IMR-90 (cell line): ENCODE measurements at regions not wholly inside any gene's neighbourhood (a gene's known extent, or its start where the extent isn't known, plus 50 kb on each side); places are given as distances from the start of the nearest gene placed in this dataset.

Experiments
- ATAC-seq: fragments of 200-7000 bp; cut with Tn5 transposase; 2 replicates; pipeline ENCODE4 v1.9.1; 2020; ENCODE audit warnings: low read depth, mild to moderate bottlenecking, moderate library complexity
- BruUV-seq: library from RNA; stranded (reverse); fragments of 400-500 nt; replicated peaks from 2 replicates; lab custom pipeline; 2021; lab: Mats Ljungman, UMichigan
- CTCF ChIA-PET: fragments of 300-600 bp; formaldehyde crosslinking; extraction: SDS; loops from one replicate; lab custom pipeline; 2021; ENCODE audit warnings: antibody characterized with exemption; lab: Yijun Ruan, JAX
- POLR2A ChIA-PET: fragments of 300-600 bp; sonication (Branson Sonifier 250); formaldehyde crosslinking; loops from one replicate; lab custom pipeline; 2022; ENCODE audit warnings: antibody characterized with exemption; ENCODE audit not compliant: unreplicated experiment; lab: Charles Lee
- DNase-seq: peaks from one replicate; pipeline ENCODE4 v3.0.0; 2013
- H2AFZ ChIP-seq: replicated peaks from 2 replicates; pipeline ENCODE3; 2013; ENCODE audit warnings: low read length, mild to moderate bottlenecking; ENCODE audit not compliant: poor library complexity
- H2AK5ac ChIP-seq: 2 replicates; pipeline ENCODE4 v1.6.1; 2013; ENCODE audit warnings: low read depth, low read length, inconsistent platforms
- H2AK9ac ChIP-seq: replicated peaks from 2 replicates; pipeline ENCODE3; 2013; ENCODE audit warnings: mild to moderate bottlenecking, low read depth, low read length, moderate library complexity; ENCODE audit not compliant: poor library complexity
- H2BK120ac ChIP-seq: 2 replicates; pipeline ENCODE4 v1.6.1; 2013; ENCODE audit warnings: low read depth, low read length, inconsistent platforms
- H2BK15ac ChIP-seq: 3 replicates; pipeline ENCODE4 v1.6.1; 2013; ENCODE audit warnings: low read depth, low read length, inconsistent platforms
- H2BK20ac ChIP-seq: 2 replicates; pipeline ENCODE4 v1.6.1; 2013; ENCODE audit warnings: low read depth, mild to moderate bottlenecking, inconsistent platforms, low read length, moderate library complexity
- H2BK5ac ChIP-seq: 2 replicates; pipeline ENCODE4 v1.6.1; 2013; ENCODE audit warnings: mild to moderate bottlenecking, low read depth, low read length, inconsistent platforms; ENCODE audit not compliant: poor library complexity, severe bottlenecking
- H3K14ac ChIP-seq: replicated peaks from 2 replicates; pipeline ENCODE4 v1.6.1; 2013; ENCODE audit warnings: low read depth, low read length, inconsistent platforms
- H3K18ac ChIP-seq: 2 replicates; pipeline ENCODE4 v1.6.1; 2013; ENCODE audit warnings: low read depth, low read length, control low read depth
- H3K23ac ChIP-seq: 2 replicates; pipeline ENCODE4 v1.6.1; 2013; ENCODE audit warnings: low read depth, low read length, inconsistent platforms
- H3K27ac ChIP-seq: 2 replicates; pipeline ENCODE4 v1.5.1; 2013; ENCODE audit warnings: mild to moderate bottlenecking, control low read depth, low read length; ENCODE audit not compliant: insufficient read depth
- H3K27me3 ChIP-seq: 2 replicates; pipeline ENCODE4 v1.6.1; 2013; ENCODE audit warnings: low read length; ENCODE audit not compliant: control insufficient read depth, insufficient read depth
- H3K36me3 ChIP-seq: 2 replicates; pipeline ENCODE4 v1.6.1; 2013; ENCODE audit warnings: low read length, mixed read lengths; ENCODE audit not compliant: control insufficient read depth, insufficient read depth
- H3K4ac ChIP-seq: 2 replicates; pipeline ENCODE4 v1.6.1; 2013; ENCODE audit warnings: low read depth, low read length, inconsistent platforms
- H3K4me1 ChIP-seq: 2 replicates; pipeline ENCODE4 v1.6.1; 2013; ENCODE audit warnings: low read length, mixed read lengths; ENCODE audit not compliant: control insufficient read depth, insufficient read depth
- H3K4me2 ChIP-seq: 2 replicates; pipeline ENCODE4 v1.6.1; 2013; ENCODE audit warnings: low read depth, mild to moderate bottlenecking, control low read depth, low read length, moderate library complexity
- H3K4me3 ChIP-seq: 2 replicates; pipeline ENCODE4 v1.5.1; 2013; ENCODE audit warnings: low read depth, mild to moderate bottlenecking, control low read depth, low read length, moderate library complexity; ENCODE audit not compliant: insufficient read depth
- H3K56ac ChIP-seq: 2 replicates; pipeline ENCODE4 v1.6.1; 2013; ENCODE audit warnings: low read length, inconsistent platforms; ENCODE audit not compliant: insufficient read depth; ENCODE audit errors: extremely low read depth
- H3K79me1 ChIP-seq, 2 experiments: 2 replicates each; pipeline ENCODE4 v1.6.1; 2013; ENCODE audit warnings: low read length in 2 of 2, inconsistent platforms in 1 of 2, low read depth in 1 of 2
- H3K9ac ChIP-seq: 2 replicates; pipeline ENCODE4 v1.6.1; 2013; ENCODE audit warnings: low read depth, low read length, control low read depth
- H3K9me1 ChIP-seq: 2 replicates; pipeline ENCODE4 v1.6.1; 2013; ENCODE audit warnings: low read length, inconsistent platforms; ENCODE audit not compliant: insufficient read depth
- H3K9me3 ChIP-seq: 2 replicates; pipeline ENCODE4 v1.6.1; 2013; ENCODE audit warnings: low read length; ENCODE audit not compliant: control insufficient read depth, insufficient read depth
- H4K20me1 ChIP-seq: 2 replicates; pipeline ENCODE4 v1.6.1; 2013; ENCODE audit warnings: low read length, inconsistent platforms; ENCODE audit not compliant: insufficient read depth
- H4K5ac ChIP-seq: 2 replicates; pipeline ENCODE4 v1.6.1; 2013; ENCODE audit warnings: mild to moderate bottlenecking, low read depth, low read length, control low read depth
- H4K8ac ChIP-seq, 2 experiments: 2 replicates each; pipeline ENCODE4 v1.6.1; 2013; ENCODE audit warnings: low read depth in 2 of 2, low read length in 2 of 2, control low read depth in 1 of 2, inconsistent platforms in 1 of 2
- H4K91ac ChIP-seq: 2 replicates; pipeline ENCODE4 v1.6.1; 2013; ENCODE audit warnings: low read depth, low read length, inconsistent platforms; ENCODE audit not compliant: insufficient read depth
- BHLHE40 ChIP-seq: fragments of 150-350 bp; IDR thresholded peaks from 2 replicates; pipeline ENCODE4 v1.6.1; 2016; ENCODE audit warnings: mild to moderate bottlenecking, low read depth, low read length
- CEBPB ChIP-seq: IDR thresholded peaks from 2 replicates; pipeline ENCODE4 v1.6.1; 2012; ENCODE audit warnings: low read depth, low read length, improper control_type of control experiment
- CHD1 ChIP-seq: IDR thresholded peaks from 2 replicates; pipeline ENCODE4 v1.6.1; 2012; ENCODE audit warnings: low read depth, low read length, improper control_type of control experiment
- CTCF ChIP-seq: conservative IDR thresholded peaks from 2 replicates; pipeline ENCODE4 v1.5.1; 2012; ENCODE audit warnings: mild to moderate bottlenecking, low read depth, low read length, improper control_type of control experiment
- ELK1 ChIP-seq: fragments of 150-350 bp; IDR thresholded peaks from 2 replicates; pipeline ENCODE4 v1.6.1; 2016; ENCODE audit warnings: low read depth, mild to moderate bottlenecking, low read length, moderate library complexity, borderline replicate concordance
- FOS ChIP-seq: fragments of 150-350 bp; IDR thresholded peaks from 2 replicates; pipeline ENCODE4 v1.6.1; 2016; ENCODE audit warnings: low read depth, low read length
- MAFK ChIP-seq: IDR thresholded peaks from 2 replicates; pipeline ENCODE4 v1.6.1; 2012; ENCODE audit warnings: low read depth, low read length, improper control_type of control experiment
- MAZ ChIP-seq: IDR thresholded peaks from 2 replicates; pipeline ENCODE4 v1.6.1; 2012; ENCODE audit warnings: low read depth, mild to moderate bottlenecking, low read length, improper control_type of control experiment, moderate library complexity, borderline replicate concordance
- MXI1 ChIP-seq: IDR thresholded peaks from 2 replicates; pipeline ENCODE4 v1.6.1; 2012; ENCODE audit warnings: low read depth, mild to moderate bottlenecking, low read length, moderate library complexity, borderline replicate concordance
- NFE2L2 ChIP-seq: fragments of 150-350 bp; IDR thresholded peaks from 2 replicates; pipeline ENCODE4 v1.6.1; 2016; ENCODE audit warnings: low read depth, mild to moderate bottlenecking, low read length
- POLR2A ChIP-seq: IDR thresholded peaks from 2 replicates; pipeline ENCODE4 v1.6.1; 2012; ENCODE audit warnings: mild to moderate bottlenecking, low read depth, low read length
- RAD21 ChIP-seq: IDR thresholded peaks from 2 replicates; pipeline ENCODE4 v1.6.1; 2012; ENCODE audit warnings: low read length, improper control_type of control experiment
- RCOR1 ChIP-seq: IDR thresholded peaks from 2 replicates; pipeline ENCODE4 v1.6.1; 2012; ENCODE audit warnings: mild to moderate bottlenecking, low read length, improper control_type of control experiment; ENCODE audit not compliant: insufficient replicate concordance
- RFX5 ChIP-seq: IDR thresholded peaks from 2 replicates; pipeline ENCODE4 v1.8.0; 2012; ENCODE audit warnings: low read depth, mild to moderate bottlenecking, low read length, moderate library complexity
- SMC3 ChIP-seq: fragments of 150-350 bp; IDR thresholded peaks from 2 replicates; pipeline ENCODE4 v1.6.1; 2016; ENCODE audit warnings: low read depth, mild to moderate bottlenecking, antibody characterized with exemption, low read length, moderate library complexity
- USF2 ChIP-seq: fragments of 150-350 bp; IDR thresholded peaks from 2 replicates; pipeline ENCODE4 v1.6.1; 2017; ENCODE audit warnings: mild to moderate bottlenecking, antibody characterized with exemption, low read length, low read depth
- WGBS, 2 experiments: methylation state at CpG; one replicate each; pipeline versions ENCODE4 v1.1.5 to v1.1.7; 2013; ENCODE audit warnings: missing lambda C conversion rate in 2 of 2; ENCODE audit not compliant: insufficient read length in 1 of 2; ENCODE audit errors: extremely low coverage in 2 of 2; 5-methylcytosine and 5-hydroxymethylcytosine counted together
- dilution Hi-C: fragments of 300-500 bp; cut with HindIII; formaldehyde crosslinking; loops from one replicate; pipeline ENCODE4 v1.14.3; 2018; ENCODE audit warnings: low sequenced_read_pairs; ENCODE audit not compliant: unreplicated experiment
- in situ Hi-C: fragments of 300-500 bp; cut with MboI; formaldehyde crosslinking; loops from 3 replicates; pipeline ENCODE4 v1.14.3; 2019; ENCODE audit warnings: low sequenced_read_pairs, inconsistent platforms, mixed read lengths
- intact Hi-C: fragments of 100-400 bp; cut with micrococcal nuclease; formaldehyde crosslinking; loops from 2 replicates; pipeline ENCODE4 v1.10.0; 2022

GRCh38 chr9:16315720-16316119 is 554.8 kb downstream of the BNC2 start:
- no peak overlapping the region for H2BK20ac ChIP-seq
- H2AFZ ChIP-seq = no peak overlapping the region
- intact Hi-C loops = no loop called here
- dilution Hi-C loops = no loop called here
- in situ Hi-C loops = no loop called here
- no peak overlapping the region for H2AK9ac ChIP-seq
- H3K4me1 ChIP-seq = peaks cover 1% of the 10 kb centered on the region; the same call in 1 of the 2 replicates
- no peak overlapping the region for H3K56ac ChIP-seq
- no peak overlapping the region; the same call in 1 of the 2 replicates for H2BK120ac ChIP-seq
- no peak overlapping the region for H4K5ac ChIP-seq
- no peak overlapping the region for H2BK15ac ChIP-seq
- no peak overlapping the region for H4K91ac ChIP-seq
- H3K27ac ChIP-seq = no peak overlapping the region
- H2AK5ac ChIP-seq = no peak overlapping the region
- no peak overlapping the region for H3K4ac ChIP-seq
- no peak overlapping the region for H3K18ac ChIP-seq
- ChIA-PET POLR2A (no interaction called here), CTCF (no interaction called here)
- no peak; the same call in 1 of the 2 replicates for ATAC-seq
- H3K4me2 ChIP-seq = no peak overlapping the region
- H3K14ac ChIP-seq = no peak overlapping the region
- DNase-seq = no peak
- no CpG with 5 or more reads among the region's 6 CpGs for WGBS, 2 experiments
- BruUV-seq = no TSS peak
- no peak overlapping the region for H4K8ac ChIP-seq
- no peak overlapping the region for H3K4me3 ChIP-seq
- no peaks in the 10 kb centered on the region; the same call in 1 of the 2 replicates for H3K9me1 ChIP-seq
- H2BK5ac ChIP-seq = no peak overlapping the region
- no peaks in the 10 kb centered on the region for H3K79me1 ChIP-seq
- H3K9ac ChIP-seq = no peak overlapping the region
- H3K27me3 ChIP-seq = no peaks in the 10 kb centered on the region; the same call in 1 of the 2 replicates
- TF ChIP-seq CTCF (no peak), MAFK (no peak), ELK1 (no peak), CHD1 (no peak), CEBPB (no peak), MXI1 (no peak), NFE2L2 (no peak), SMC3 (no peak), RAD21 (no peak), BHLHE40 (no peak), USF2 (no peak), POLR2A (no peak), RCOR1 (no peak), FOS (no peak), MAZ (no peak), RFX5 (no peak)
- peaks cover 3% of the 10 kb centered on the region; the same call in 1 of the 2 replicates for H3K9me3 ChIP-seq
- no peaks in the 10 kb centered on the region for H4K20me1 ChIP-seq
- no peaks in the 10 kb centered on the region for H3K36me3 ChIP-seq
- H3K23ac ChIP-seq = no peak overlapping the region
